Fibroblast of mammary gland (primary cell): ENCODE measurements at regions not wholly inside any gene's neighbourhood (a gene's known extent, or its start where the extent isn't known, plus 50 kb on each side); places are given as distances from the start of the nearest gene placed in this dataset.

Source experiments
- DNase-seq: peaks from one replicate; pipeline ENCODE4 v3.0.0-alpha.2; 2010; ENCODE audit warnings: low read depth
- H3K4me3 ChIP-seq: 2 replicates; pipeline ENCODE4 v1.5.1; 2011; ENCODE audit warnings: low read depth, mild to moderate bottlenecking, low read length, moderate library complexity; ENCODE audit not compliant: control insufficient read depth
- CTCF ChIP-seq: conservative IDR thresholded peaks from 2 replicates; pipeline ENCODE4 v1.5.1; 2011; ENCODE audit warnings: low read depth, low read length, inconsistent platforms; ENCODE audit not compliant: control insufficient read depth, insufficient read depth

GRCh38 chr2:81068144-81068543 lies 763.6 kb upstream of the LRRTM1 start:
- DNase-seq = no peak
- H3K4me3 ChIP-seq = no peak overlapping the region
- TF ChIP-seq CTCF = no peak

- no peak for DNase-seq
- H3K4me3 ChIP-seq = no peak overlapping the region
- TF ChIP-seq CTCF = no peak
Observed at GRCh38 chr2:81061016-81061415, 756.5 kb upstream of the LRRTM1 start.

- H3K4me3 ChIP-seq = no peak overlapping the region
- DNase-seq = no peak
- no peak for TF ChIP-seq CTCF
Observed at GRCh38 chr2:81050580-81051095, 746.1 kb upstream of the LRRTM1 start.

GRCh38 chr2:81043681-81044080 lies 739.1 kb upstream of the LRRTM1 start:
- DNase-seq = no peak
- no peak for TF ChIP-seq CTCF
- H3K4me3 ChIP-seq = no peak overlapping the region

GRCh38 chr2:81007104-81007503 lies 702.6 kb upstream of the LRRTM1 start:
- no peak for TF ChIP-seq CTCF
- no peak overlapping the region for H3K4me3 ChIP-seq
- no peak for DNase-seq

- no peak overlapping the region for H3K4me3 ChIP-seq
- no peak for TF ChIP-seq CTCF
- DNase-seq = no peak
Observed at GRCh38 chr2:81002906-81003305, 698.4 kb upstream of the LRRTM1 start.

- no peak for TF ChIP-seq CTCF
- DNase-seq = no peak
- no peak overlapping the region for H3K4me3 ChIP-seq
Observed at GRCh38 chr2:80987466-80987865, 682.9 kb upstream of the LRRTM1 start.
